Head of caudate nucleus (tissue), 42 donors: ENCODE measurements at regions not wholly inside any gene's neighbourhood (a gene's known extent, or its start where the extent isn't known, plus 50 kb on each side); places are given as distances from the start of the nearest gene placed in this dataset.
A peak's percentile ranks its signal among the peaks of the same experiment; 100 is the strongest.

Source experiments
- DNase-seq, 42 donors: peaks; one replicate each; pipeline versions ENCODE4 v3.0.0 to v3.0.0-alpha.2; 2020 to 2021; ENCODE audit warnings: mixed read lengths in 7 of 42
- intact Hi-C: fragments of 100-400 bp; cut with DNase I; formaldehyde crosslinking; loops from one replicate; pipeline ENCODE4 v1.15.0; 2022

GRCh38 chr2:80896576-80896975 lies 592.0 kb upstream of the LRRTM1 start:
- intact Hi-C loops, result no loop called here
- no peak for DNase-seq

DNA sequence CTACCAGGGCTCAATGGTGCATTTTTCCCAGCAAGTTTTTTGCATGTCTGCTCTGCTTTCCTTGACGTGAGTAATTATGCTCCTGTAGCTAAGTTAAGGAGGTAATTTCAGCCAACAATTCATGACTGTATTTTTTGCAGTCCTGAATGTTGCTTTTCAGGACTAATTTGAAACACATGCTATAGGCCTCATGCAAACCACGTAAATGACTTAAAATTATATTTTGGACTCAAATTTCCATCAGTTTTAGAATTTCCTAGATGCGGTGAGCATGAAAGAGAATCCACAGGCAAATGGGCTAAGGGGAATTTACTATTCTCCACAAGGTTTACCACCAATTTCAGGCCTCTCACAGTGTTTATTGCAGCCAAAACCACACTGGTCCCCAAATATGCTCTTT lies 589.9 kb upstream of the LRRTM1 start:
- intact Hi-C loops, result no loop called here
- no peak for DNase-seq

- no peak for DNase-seq
- intact Hi-C loops, result no loop called here
Measured at GRCh38 chr2:80893711-80894110, 589.2 kb upstream of the LRRTM1 start.

DNA sequence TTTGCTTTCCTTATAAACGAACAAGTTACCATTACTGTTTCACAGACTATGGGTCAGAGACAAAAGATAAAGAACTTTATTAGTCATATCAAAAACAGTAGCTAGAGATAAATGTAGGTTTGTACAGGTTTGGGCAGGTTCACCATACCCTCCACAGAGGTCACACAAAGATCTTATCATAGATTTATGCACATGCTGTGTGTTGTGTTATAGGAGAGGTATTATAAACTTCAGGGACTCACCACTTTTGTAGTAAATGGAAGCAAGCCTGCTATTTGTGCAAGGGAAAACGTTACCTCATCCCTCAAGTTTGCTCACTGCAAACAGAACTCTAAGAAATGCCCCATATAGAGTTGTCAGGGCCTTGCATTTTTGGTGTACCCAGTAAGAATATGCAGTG lies 584.5 kb upstream of the LRRTM1 start:
- no peak for DNase-seq
- intact Hi-C loops, result no loop called here

- no peak for DNase-seq
- intact Hi-C loops, result no loop called here
Measured at GRCh38 chr2:80887841-80888378, 583.4 kb upstream of the LRRTM1 start.

- intact Hi-C loops, result no loop called here
- DNase-seq, result no peak
Measured at GRCh38 chr2:80874374-80874773, 569.8 kb upstream of the LRRTM1 start.

DNA sequence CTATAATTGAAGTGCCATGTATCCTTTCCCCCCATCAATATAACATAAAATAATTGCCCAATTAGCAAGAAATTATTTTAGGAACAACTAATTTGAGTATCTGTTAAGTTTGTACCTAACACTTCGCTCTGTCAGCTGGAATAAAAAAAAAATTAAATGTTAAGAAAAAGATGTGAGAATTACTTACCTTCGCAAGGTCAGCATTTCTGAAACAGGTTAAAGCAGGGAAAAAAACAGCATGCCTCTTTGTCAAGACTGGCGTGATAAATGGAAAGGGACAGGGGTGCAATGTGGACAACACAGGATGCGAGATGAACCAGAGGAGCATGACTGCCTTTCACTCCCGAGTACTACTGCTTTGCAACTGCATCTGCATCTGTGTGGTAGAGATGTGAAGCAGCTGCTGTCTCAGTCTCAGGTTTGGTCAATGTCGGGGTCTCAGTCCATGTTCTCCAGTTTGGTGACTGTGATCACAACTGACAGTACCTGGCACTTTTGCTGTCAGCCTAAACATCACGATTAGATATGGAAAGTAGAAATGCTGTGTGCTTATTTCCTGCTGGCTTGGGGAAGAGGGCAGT lies 565.4 kb upstream of the LRRTM1 start:
- intact Hi-C loops, result no loop called here
- DNase-seq, result no peak

GRCh38 chr2:80863147-80863714 lies 558.7 kb upstream of the LRRTM1 start:
- DNase-seq, result no peak
- intact Hi-C loops, result no loop called here

GRCh38 chr2:80858965-80859364 lies 554.4 kb upstream of the LRRTM1 start:
- DNase-seq, result no peak
- intact Hi-C loops, result no loop called here

DNA sequence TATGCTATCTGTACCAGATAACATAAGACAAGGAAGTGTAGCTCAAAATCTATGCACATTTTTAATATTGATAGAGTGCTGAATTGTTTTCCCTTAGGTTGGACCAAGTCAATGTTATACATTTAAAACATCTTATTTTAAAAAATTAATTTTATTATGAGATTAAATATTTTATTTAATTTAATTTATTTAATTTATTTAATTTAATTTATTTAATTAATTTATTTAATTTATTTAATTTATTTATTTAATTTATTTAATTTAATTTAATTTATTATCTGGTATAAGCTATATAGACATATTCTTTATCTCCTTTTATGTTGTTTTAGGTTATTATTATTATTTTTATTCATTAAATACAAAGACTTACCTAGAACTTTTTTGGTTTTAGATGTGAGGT lies 551.7 kb upstream of the LRRTM1 start:
- intact Hi-C loops, result no loop called here
- DNase-seq, result no peak

GRCh38 chr2:80854831-80855230 lies 550.3 kb upstream of the LRRTM1 start:
- intact Hi-C loops, result no loop called here
- DNase-seq, result no peak

GRCh38 chr2:80852808-80853139 lies 548.2 kb upstream of the LRRTM1 start:
- intact Hi-C loops, result no loop called here
- peak in 1 of 42 donors; percentile 1 for DNase-seq

GRCh38 chr2:80852079-80852807 lies 547.7 kb upstream of the LRRTM1 start:
- intact Hi-C loops, result no loop called here
- DNase-seq, result no peak

DNA sequence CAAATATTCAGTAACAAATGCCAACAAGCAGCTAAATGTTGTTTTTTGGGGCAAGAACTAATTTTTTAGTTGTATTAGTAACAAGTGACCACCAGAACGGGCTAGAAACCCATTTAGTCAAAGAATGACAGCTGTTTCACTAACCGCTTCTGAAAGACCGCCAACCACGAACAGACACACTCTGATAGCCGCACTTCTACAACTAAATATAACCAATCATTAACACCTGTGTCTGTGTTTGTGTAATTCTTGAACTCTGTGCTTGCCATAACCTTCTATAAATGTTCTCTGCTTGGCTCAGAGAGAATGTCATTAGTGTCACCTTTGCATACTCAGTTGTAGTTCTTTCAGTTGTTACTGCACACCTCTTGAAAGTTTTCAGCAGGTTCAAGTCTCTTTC lies 526.3 kb upstream of the LRRTM1 start:
- DNase-seq, result no peak
- intact Hi-C loops, result no loop called here

DNA sequence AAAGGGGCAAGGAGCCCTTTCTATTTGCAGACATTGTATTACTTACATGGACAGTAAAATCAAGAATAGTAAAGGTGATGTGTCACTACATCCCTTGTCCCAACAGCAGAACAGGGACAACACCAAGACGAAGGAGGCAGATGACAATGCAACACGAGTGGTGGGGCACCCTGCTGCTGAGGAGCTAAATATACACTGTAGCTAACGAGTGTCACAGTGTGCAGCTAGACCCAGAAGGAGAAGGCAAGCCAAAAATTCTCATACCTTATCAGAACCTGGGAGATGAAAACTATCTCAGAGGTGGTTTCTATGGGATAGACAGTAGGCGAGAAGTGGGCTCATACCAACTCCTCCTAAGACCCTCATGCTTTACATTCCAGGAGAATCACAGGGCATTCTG lies 518.4 kb upstream of the LRRTM1 start:
- intact Hi-C loops, result no loop called here
- DNase-seq, result no peak

DNA sequence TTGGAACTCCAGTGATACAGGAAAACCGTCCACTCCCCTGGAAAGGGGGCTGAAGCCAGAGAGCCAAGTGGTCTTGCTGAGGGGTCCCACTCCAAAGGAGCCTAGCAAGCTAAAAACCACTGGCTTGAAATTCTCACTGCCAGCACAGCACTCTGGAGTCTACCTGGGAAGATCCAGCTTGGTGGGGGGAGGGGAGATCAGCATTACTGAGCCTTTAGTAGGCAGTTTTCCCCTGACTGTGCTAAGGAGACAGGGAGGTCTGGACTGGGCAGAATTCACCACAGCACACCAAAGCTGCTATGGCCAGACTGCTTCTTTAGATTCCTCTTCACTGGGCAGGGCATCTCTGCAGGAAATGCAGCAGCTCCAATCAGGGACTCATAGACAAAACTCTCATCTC lies 510.7 kb upstream of the LRRTM1 start:
- no peak for DNase-seq
- intact Hi-C loops, result no loop called here

DNA sequence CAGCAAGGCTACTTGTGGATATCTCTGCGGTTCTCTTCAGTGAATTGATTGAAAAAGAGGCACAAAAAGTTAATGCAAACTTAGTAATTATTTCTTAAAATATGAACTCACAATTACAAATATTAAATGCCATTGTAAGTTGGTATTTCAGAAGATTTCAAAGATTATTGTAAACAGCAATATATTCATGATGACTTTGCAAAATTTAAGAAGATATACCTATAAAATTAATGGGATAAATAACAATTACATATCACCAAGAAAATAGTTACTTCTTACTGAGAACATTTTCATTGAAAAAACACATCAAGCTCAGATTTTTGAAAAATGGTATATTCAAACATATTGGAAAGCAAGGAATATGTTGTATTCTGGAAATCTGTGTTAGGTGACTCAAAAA lies 482.0 kb upstream of the LRRTM1 start:
- no peak for DNase-seq
- intact Hi-C loops, result no loop called here

DNA sequence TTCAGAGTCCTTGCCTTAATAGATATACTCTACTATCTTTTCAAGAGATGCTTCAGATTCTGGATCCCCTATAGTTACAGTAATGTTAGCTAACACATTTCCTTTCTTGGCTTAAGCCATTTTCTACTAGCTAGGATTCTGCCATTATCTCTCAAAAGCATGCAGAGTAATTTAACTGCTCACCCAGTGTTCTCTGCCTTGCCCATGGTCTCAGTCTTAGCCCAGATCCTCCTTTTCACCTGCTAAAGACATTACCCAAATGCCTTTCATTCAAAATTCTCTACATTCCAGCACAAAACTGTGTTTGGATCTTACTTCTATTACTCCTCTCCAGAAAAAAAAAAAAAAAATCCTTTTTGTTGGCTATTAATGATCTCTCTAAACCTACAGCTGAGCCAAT lies 474.2 kb upstream of the LRRTM1 start:
- no peak for DNase-seq
- intact Hi-C loops, result no loop called here

- DNase-seq, result no peak
- intact Hi-C loops, result no loop called here
Measured at GRCh38 chr2:80748592-80748991, 444.0 kb upstream of the LRRTM1 start.

GRCh38 chr2:80737047-80737446 lies 432.5 kb upstream of the LRRTM1 start:
- no peak for DNase-seq
- intact Hi-C loops, result no loop called here

DNA sequence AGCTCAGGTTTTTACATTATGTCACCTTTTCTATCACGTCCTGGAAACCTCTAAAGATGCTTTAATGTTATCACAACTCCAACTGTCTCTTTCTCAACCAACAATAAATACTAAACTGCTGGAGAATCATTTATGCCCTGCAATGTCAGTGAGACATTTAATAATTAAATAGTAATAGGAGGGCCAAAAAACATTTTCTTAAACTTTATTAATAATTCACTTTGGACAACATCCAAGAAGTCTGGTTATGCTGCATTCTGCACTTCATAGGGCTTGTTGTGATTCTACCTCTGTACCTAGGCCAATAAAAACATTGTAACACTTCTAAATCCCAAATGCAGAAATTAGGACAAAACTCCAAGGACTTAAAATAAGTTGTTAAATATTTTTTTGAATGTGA lies 420.4 kb upstream of the LRRTM1 start:
- intact Hi-C loops, result no loop called here
- no peak for DNase-seq
